Activated CD8-positive, alpha-beta memory T cell treated with anti-CD3 and anti-CD28 coated beads, Interleukin-2, amount 50 U/mL, for 4 hours (primary cell): ENCODE measurements at regions not wholly inside any gene's neighbourhood (a gene's known extent, or its start where the extent isn't known, plus 50 kb on each side); places are given as distances from the start of the nearest gene placed in this dataset.

ENCODE experiments used
- DNase-seq: peaks from one replicate; pipeline ENCODE4 v3.0.0-alpha.2; 2020

- DNase-seq: no peak
These were observed 309.2 kb downstream of the LIG4 start for GRCh38 chr13:107906131-107906530.

GRCh38 chr13:107901996-107902562 is 313.3 kb downstream of the LIG4 start:
- DNase-seq: no peak

GRCh38 chr13:107901230-107901629 is 314.1 kb downstream of the LIG4 start:
- no peak for DNase-seq

DNA sequence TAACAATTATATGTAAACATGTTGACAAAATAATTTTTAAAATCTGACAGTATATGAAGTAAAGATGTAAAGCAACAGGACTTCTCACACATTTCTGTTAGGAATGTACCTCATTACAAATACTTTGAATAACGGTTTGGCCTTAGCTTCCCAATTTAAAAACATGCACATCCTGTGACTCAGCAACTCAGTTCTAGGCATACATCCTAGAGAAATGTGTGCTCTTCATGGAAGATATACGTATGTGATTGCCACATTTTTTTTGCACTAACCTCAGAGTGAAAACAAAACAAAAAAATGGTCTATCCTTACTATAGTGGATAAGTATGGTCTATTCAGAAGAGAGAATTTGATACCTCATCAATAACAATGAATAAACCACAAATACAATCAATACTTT is 314.6 kb downstream of the LIG4 start:
- no peak for DNase-seq

GRCh38 chr13:107886118-107886517 is 329.2 kb downstream of the LIG4 start:
- no peak for DNase-seq

DNA sequence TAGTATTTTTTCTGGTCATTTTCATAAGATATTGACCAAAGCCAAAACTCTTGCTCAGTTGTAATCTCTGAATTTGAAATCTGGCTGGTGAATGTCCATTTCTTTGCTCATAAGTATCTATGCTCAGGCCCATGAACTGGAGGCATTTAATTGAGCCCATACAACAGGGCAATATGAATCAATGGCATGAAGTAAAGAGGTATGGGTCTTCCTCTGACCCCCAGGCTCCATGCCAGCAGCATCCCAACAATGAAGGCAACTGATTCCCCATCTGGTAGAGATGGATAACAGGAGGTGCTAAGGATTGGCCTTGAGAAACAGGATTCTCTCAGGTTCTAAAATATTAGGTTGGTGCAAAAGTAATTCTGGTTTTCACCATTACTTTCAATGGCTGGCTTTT is 330.8 kb downstream of the LIG4 start:
- DNase-seq: no peak

DNA sequence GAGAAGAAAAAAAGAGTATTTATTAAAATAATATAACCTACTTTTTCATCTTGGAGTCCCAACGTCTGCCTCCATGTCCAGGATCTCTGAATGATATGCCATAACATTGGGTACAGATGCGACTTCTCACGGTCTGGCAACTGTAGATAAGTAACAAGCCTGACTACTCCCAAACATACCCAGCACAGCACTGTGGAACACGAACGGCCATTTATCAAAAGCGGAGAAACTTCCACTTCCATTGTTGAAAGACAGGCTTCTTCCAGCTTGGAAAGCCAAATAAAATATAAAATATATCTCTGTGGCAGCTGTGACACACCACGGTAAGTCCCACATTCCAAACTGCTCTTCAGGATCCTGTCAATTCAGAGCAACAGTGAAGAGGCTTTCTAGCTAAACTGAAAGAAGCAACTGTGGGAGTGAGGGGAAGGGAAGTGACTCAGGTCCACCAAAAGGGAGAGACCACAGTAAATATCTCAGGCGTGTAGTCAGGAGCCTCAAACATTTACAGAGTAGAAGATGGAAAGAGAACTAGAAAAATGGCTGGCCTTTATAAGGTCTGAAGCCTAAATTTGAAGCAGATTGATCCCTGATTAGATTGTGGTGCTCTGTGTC is 331.7 kb downstream of the LIG4 start:
- no peak for DNase-seq

GRCh38 chr13:107882708-107883560 is 332.4 kb downstream of the LIG4 start:
- no peak for DNase-seq

- DNase-seq: no peak
These were observed 334.0 kb downstream of the LIG4 start for GRCh38 chr13:107881362-107881761.

DNA sequence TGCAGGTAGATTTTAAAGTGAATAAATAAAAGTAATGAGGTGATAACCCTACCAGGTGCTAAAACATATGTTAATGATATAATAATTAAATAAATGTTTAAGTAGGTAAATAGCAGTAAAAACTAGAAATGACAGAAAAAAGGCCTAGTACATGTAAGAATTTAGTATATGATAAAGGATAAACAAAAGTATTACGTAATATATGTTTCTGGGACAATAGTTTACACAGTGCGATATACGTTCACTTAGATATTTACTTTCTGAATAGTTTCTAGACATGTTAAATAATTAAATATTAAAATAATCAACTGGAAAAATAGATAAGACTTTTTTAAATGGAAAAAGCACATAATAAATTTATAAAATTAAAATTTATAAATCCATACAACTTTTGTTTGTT is 340.9 kb downstream of the LIG4 start:
- DNase-seq: no peak

- no peak for DNase-seq
These were observed 341.4 kb downstream of the LIG4 start for GRCh38 chr13:107873926-107874325.

- DNase-seq: no peak
These were observed 344.9 kb downstream of the LIG4 start for GRCh38 chr13:107870400-107870799.

DNA sequence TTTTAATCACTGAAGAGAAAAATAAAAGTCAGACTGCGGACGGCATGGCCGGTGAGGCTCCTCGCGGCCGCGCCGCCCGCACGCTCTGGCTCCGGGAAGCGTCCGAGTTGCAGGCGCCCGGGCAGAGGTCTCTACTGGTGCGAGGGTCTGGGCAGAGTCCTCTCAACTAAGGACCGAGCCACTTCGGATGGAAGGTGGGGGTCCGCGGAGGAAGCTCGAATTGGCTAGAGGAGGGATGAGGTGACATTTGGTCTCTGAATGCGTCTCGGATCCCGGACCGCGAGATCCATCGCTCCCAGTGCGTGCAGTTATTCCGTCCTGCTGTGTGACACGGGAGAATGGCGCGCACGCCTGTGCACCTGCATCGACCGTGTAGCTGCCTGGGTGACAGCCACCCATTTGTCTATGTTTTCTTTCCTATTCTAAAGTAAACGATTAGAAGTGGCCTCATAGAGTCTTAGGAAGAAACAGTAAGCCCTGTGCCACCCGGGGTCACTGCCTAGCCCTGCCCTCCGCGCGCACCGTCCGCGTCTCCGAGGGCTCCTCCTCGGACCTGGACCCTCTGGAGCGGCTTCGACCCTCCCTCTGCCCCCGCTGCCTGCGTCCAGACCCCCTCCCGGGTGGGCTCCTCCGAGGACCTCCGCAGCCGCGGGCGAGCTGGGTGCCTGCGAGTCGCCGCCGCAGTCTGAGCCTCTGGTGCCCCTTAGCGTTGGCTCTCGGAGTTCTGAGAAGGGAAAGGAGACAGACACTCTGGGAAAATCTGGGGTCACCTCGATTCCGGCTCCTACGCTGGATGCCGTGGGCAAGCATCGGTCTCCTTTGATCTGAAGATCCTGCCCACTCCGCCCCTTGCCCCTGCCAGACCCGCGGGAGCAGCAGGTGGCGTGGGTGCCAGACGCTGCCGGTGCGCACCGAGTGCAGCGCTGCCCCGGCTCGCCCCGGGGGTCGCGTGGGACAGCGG is 347.4 kb downstream of the LIG4 start:
- no peak for DNase-seq

DNA sequence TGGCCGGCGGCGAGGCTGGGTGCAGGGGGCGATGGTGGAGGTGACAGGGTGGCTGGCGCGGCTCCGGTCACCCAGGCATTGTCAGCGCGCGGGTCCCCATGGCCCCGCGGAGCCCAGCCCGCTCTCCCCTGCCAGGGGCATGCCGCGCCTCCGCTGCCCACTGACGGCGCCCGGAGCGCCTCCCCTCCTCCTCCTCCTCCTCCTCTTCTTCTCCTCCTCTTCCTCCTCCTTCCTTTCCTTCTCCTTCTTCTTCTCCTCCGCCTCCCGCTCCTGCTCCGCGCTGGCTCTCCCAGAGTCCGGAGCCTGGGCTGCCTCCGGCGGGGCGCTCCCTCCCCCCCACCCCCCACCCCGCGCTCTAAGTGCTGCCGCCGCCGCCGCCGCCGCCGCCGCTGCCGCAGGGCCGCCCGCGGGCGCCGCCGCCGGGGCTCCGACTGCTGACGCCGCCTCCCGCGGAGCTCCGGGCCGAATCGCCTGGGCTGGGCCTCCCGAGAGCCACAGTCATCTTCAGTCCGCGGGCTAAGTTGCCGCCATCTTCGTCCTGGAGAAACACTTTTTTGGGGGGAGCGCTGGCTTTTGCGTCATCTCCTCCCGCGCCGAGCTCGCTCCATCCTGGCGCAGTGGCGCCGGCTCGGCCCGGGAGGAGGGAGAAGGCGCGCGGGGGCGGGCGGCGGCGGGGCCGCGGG is 348.3 kb downstream of the LIG4 start:
- no peak for DNase-seq

DNA sequence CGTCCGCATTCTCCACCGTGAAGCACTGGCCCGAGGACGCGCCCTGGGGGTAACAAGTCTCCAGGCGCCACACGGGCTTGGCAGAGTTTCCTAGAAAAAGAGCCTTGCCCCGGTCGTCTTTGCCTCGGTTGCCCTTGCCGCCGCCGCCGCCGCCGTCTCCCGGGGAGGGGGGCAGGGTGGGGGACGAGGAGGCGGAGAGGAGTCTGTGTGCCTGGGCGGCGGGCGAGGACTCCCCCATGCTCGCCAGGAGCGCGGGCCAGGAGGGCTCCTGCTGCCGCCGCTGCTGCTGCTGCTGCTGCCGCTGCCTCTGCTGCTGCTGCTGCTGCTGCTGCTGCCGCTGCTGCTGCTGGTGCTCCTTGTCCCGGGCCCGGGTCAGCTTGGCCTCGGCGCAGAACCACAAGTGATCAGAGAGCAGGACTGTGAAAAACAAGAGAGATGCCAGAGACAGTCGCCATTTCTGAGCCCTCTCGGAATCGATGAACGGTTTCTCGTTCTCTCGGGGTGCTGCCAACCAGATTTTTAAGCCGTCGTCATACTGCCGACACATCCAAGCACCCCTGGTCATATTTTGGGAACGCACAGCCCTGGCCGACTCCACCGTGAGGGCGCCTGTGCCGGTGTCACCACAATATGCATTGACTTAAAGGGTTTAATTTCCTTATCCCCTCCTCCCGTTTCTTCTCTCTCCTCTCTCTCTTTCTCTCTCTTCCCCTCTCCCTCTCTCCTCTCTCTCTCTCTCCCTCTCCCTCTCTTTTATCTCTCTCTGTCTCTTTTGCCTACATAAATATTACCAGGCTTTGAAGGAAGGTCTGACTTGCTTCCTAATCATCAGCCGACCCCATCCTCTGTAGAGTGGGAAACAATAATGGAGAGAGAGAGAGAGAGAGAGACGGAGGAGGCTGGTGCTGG is 349.1 kb downstream of the LIG4 start:
- DNase-seq: no peak

DNA sequence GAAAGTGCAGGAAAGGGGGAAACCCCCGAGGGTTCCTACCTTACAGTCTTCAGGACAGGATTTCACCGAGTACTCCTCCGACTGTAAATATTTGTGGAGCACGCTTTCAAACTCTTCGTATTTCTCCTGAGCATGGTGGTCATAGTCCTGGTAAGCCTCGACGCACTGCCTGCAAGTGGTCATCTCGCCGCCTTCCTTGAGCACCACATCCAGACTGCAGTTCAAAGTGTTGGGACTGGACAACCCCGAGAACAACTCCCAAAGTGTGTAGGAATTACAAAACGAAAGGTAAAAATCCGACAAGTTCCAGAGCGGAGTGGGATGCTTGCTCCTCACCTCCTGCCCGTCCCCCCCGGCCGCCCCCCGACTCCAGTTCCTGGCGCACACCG is 349.7 kb downstream of the LIG4 start:
- DNase-seq: no peak

GRCh38 chr13:107865318-107865575 is 350.1 kb downstream of the LIG4 start:
- no peak for DNase-seq

DNA sequence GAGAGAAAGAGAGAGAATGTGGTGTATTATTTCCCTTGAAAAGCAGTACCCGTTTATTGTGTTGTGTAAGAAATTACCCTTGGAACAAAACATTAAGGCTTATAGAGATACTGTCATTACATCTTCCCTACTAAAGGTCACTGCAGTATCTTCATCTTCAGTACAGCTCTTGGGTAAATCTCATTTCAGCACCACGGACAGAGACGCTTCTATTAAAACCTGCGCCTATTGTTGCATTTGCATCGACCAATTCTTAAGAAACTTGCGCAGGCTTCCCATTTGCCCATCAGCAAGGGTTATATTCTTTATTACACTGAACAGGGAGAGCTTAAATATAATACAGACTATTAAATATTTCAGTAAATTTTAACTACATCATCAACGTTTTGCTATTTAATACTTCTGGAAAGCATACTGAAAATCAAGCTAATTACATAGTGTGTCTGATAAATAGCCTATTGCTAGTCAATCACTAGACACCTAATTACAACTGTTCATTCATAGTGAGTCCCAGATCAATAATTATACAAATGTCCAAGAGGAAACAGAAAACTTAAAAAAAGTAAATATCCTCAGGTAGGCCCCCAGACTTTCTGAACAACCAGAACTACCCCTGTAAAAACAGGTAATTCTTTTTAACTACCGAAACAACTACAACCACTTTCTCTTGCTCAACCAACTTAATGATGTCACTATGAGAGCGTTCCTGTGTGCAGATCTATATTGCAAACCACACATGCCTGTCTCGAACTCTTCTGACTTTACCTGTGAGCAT is 350.6 kb downstream of the LIG4 start:
- DNase-seq: no peak

- no peak for DNase-seq
These were observed 355.1 kb downstream of the LIG4 start for GRCh38 chr13:107860284-107860683.

- DNase-seq: no peak
These were observed 360.5 kb downstream of the LIG4 start for GRCh38 chr13:107854880-107855279.

DNA sequence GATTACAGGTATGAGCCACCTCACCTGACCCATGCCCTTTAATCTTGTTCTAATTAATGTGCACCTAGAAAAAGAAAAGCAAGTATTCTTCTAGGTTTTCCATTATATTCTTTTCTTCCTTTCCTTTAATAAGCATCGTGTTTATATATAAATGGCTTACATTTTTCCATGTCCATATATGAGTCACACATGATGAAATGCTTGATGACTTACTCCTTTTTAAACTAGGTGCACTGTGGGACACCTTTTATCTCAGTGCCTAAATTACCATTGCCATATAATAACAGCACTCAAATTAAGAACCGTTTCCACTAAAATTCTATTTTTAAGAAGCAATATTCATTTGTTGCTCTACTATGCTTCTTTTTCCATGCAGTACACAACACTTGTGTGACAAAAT is 363.3 kb downstream of the LIG4 start:
- DNase-seq: no peak
